GM12864 (cell line): ENCODE measurements at regions not wholly inside any gene's neighbourhood (a gene's known extent, or its start where the extent isn't known, plus 50 kb on each side); places are given as distances from the start of the nearest gene placed in this dataset.

Source experiments
- DNase-seq: peaks from one replicate; pipeline ENCODE4 v3.0.0-alpha.2; 2011; ENCODE audit warnings: low read depth
- H3K4me3 ChIP-seq: 2 replicates; pipeline ENCODE4 v1.5.1; 2011; ENCODE audit warnings: mild to moderate bottlenecking, low read depth, low read length, control low read depth
- TF ChIP-seq, protein P1 (sequence below): IDR thresholded peaks from 2 replicates; pipeline ENCODE4 v1.5.1; 2011; ENCODE audit warnings: low read depth, mild to moderate bottlenecking, moderate library complexity, low read length, control low read depth, inconsistent platforms; ENCODE audit errors: missing control alignments

DNA sequence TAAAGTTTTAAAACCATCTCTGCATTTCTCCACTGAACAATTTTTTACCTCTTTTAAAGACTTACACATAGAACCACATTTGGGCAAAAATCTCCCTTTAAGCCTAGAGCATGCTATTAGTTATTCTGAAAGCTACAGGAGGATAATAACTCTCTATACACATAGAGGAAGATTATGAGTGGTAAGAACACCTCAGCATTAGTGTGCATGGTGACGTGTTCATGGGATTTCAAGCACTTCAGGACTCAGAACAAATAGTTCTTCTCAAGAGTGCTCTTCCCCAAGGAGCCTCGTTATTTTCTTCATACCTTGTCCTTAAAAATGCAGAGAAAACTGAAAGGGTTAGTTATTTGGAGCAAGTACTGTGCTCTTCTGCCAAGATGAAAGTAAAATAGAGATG lies 256.9 kb upstream of the TUSC1 start:
- DNase-seq = no peak
- H3K4me3 ChIP-seq = no peak overlapping the region
- TF ChIP-seq, protein P1, sequence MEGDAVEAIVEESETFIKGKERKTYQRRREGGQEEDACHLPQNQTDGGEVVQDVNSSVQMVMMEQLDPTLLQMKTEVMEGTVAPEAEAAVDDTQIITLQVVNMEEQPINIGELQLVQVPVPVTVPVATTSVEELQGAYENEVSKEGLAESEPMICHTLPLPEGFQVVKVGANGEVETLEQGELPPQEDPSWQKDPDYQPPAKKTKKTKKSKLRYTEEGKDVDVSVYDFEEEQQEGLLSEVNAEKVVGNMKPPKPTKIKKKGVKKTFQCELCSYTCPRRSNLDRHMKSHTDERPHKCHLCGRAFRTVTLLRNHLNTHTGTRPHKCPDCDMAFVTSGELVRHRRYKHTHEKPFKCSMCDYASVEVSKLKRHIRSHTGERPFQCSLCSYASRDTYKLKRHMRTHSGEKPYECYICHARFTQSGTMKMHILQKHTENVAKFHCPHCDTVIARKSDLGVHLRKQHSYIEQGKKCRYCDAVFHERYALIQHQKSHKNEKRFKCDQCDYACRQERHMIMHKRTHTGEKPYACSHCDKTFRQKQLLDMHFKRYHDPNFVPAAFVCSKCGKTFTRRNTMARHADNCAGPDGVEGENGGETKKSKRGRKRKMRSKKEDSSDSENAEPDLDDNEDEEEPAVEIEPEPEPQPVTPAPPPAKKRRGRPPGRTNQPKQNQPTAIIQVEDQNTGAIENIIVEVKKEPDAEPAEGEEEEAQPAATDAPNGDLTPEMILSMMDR = no peak

DNA sequence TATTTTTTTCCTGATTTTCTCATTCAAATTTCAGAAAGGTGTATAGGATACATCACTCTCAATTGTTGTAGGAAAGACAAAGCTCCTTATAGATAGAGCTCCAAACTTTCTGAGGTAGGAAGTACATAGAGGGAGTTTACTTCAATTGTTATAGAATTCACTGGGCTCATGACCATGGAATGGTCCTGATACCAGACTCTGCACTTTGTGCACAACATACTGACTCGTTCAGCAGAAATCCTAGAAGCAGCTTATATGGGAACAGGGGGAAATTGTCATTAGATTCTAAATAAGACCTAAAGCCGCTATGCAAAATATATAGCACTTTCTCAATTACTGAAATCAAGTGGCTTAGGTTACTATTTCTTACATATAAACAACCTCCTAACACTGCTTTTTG lies 240.5 kb upstream of the TUSC1 start:
- no peak overlapping the region for H3K4me3 ChIP-seq
- TF ChIP-seq, protein P1 = no peak
- DNase-seq = no peak

DNA sequence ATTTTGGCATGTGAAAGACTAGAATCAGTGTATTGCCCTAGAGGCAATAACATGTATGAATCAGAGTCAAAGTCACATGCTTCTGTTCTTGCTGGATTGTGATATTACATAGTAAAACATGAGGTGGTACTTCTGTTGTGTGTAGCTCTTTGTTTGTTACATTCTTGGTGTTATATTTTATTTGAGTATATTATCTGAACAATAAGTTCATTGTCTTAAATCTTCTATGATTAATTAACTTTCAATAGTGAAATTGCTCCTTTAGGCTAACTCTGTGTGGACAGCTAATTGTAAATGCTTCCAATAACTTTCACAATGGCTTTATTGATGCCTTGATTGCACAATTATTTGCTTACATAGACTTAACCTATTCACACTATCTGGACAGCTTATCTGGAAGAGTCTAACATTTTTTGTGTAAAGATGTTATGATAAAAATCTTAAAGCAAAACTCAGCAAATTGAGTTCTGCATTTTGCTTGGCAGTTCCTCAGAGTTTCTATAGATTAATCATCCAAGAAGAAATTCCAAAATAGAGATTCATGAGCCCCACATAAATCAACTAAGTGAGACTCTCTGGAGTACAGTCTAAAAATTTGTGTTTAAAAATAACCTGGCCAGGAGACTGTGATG lies 239.6 kb upstream of the TUSC1 start:
- TF ChIP-seq, protein P1 = no peak
- DNase-seq = no peak
- H3K4me3 ChIP-seq = no peak overlapping the region

DNA sequence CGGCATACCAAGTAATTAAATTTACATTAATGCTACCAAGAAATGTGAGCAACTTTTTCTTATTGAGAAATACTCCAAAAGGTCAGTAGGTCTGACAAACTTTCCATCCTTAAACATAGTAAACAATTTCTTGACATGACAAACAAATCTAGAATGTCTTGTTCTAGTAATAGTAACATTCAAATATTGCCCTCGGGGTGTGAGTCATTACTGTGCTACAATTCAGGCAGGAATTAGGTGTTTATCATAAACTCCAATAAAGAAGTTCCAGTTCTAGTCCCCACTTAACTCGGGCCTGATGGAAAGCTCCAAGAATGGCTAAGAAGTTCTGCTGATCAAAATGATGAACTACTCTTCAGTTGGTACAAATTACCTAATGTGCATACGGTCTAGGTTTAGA lies 235.6 kb upstream of the TUSC1 start:
- TF ChIP-seq, protein P1 = no peak
- no peak for DNase-seq

DNA sequence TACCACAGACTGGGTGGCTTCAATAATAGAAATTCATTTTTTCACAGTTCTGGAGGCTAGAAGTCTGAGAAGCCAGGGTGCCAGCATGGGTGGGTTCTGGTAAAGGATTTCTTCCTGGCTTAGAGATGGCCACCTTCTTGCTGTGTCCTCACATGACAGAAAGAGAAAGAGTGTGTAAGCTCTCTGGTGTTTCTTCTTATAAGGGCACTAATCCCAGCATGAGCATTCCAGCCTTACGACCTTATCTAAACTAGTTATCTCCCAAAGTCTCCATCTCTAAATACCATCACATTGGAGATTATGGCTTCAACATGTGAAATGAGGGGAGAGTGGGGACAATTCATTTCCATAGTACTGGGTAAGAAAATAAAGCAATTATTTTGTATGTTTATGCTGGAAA lies 226.5 kb upstream of the TUSC1 start:
- no peak for DNase-seq

More for the DNA sequence above, 235.6 kb upstream of the TUSC1 start:
- no peak overlapping the region for H3K4me3 ChIP-seq

DNA sequence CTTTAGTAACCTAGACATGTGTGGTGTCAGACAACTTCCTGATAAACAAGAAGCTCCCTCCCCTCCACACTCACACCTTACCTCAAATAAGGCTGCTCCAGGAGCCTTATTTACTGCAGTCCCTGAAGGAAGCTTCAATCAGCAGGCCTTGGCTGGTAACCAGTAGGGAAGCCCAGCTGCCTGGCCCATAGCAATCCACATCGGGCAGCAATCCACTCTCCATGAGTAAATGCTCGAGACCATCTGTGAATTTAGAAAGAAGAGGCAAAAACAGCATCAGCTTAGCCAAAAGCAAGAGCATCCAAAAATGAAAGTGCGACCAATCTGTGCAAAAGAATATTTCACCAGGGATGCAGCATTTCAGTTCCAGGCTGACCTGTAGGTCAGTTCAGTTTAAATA lies 213.3 kb upstream of the TUSC1 start:
- no peak overlapping the region for H3K4me3 ChIP-seq
- DNase-seq = no peak
- TF ChIP-seq, protein P1 = no peak

More for the DNA sequence above, 226.5 kb upstream of the TUSC1 start:
- TF ChIP-seq, protein P1 = no peak
- H3K4me3 ChIP-seq = no peak overlapping the region

DNA sequence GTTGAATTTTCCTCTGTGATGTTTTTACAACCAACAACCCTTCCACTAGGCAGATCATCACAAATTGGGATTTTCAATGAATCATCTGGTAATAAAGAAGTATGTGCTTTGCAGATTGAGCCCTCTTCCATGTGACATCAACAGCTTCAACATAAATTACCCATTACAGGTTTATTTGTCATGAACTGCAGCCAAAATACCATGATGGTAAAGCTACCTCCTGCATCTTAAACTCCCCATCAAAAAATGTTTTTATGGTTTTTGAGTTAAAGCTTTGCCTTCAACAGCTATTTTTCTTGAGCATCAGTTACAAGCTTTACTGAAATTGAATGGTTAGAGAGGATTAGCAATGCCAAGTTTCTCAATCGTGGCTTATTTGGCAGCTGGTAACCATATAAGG lies 211.4 kb upstream of the TUSC1 start:
- TF ChIP-seq, protein P1 = no peak
- H3K4me3 ChIP-seq = no peak overlapping the region
- DNase-seq = no peak
